T-helper 1 cell (primary cell): ENCODE measurements at regions not wholly inside any gene's neighbourhood (a gene's known extent, or its start where the extent isn't known, plus 50 kb on each side); places are given as distances from the start of the nearest gene placed in this dataset.

ENCODE experiments used
- DNase-seq, 5 donors: peaks; one replicate each; pipeline ENCODE4 v3.0.0-alpha.2; 2012 to 2020

GRCh38 chr10:36087006-36088005 lies 445.2 kb upstream of the FZD8 start:
- DNase-seq, result no peak

- DNase-seq, result no peak
Observed at GRCh38 chr10:36075196-36075595, 433.1 kb upstream of the FZD8 start.

- no peak for DNase-seq
Observed at GRCh38 chr10:36073796-36074345, 431.8 kb upstream of the FZD8 start.

DNA sequence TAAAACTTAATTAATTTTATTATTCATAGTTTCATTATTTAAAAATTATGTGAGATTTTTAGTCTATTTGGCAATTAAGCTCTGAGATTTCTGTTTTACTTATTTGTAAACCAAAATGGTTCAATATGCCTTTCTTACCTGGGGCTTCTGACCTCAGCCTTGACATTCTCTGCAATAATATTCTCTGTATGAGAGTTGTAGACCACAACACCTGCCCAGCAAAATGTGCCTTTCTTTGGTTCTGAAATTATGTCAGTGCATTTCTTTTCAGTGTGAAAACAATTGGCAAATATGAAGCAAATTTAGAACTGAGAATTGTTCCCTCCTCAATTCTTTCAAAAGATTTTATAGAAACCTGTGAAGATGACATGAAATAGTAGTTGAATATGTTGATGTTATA lies 426.4 kb upstream of the FZD8 start:
- DNase-seq, result no peak

- no peak for DNase-seq
Observed at GRCh38 chr10:36067748-36068147, 425.7 kb upstream of the FZD8 start.

DNA sequence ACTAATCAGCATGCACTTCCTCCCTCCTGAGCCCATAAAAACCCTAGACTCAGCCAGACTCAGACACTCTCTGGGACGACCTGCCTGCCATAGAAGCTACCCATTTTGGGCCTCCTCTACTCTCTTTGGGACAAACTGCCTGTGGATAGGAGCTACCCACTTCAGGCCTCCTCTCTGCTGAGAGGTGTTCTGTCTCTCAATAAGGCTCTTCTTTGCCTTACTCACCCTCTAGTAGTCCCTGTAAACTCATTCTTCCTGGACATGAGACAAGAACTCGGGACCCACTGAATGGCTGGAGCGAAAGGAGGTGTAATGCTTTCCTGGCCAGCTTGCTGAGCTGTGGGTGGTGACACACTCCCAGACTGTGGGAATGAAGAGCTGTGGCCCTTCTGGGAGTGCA lies 424.8 kb upstream of the FZD8 start:
- DNase-seq, result no peak

DNA sequence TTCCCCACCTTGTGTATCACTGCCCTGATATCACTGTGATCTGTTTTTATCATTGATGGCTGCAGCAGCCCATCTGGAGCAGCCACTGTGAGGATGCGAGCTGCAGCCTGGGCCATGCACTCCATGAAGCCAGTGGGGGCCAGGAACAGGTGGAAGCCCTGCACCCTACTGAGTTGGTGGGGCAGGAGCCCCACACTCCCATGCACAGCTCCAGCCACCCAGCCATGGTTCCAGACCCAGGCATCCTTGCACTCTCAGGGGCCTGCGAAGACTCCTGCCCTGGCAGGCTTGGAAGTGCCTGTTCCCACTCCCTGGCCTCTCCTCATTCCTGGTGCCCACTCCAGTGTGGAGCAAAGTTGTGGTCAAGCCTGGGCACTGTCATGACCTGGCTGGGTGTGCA lies 424.0 kb upstream of the FZD8 start:
- DNase-seq, result no peak

- DNase-seq, result no peak
Observed at GRCh38 chr10:36063396-36063795, 421.3 kb upstream of the FZD8 start.

DNA sequence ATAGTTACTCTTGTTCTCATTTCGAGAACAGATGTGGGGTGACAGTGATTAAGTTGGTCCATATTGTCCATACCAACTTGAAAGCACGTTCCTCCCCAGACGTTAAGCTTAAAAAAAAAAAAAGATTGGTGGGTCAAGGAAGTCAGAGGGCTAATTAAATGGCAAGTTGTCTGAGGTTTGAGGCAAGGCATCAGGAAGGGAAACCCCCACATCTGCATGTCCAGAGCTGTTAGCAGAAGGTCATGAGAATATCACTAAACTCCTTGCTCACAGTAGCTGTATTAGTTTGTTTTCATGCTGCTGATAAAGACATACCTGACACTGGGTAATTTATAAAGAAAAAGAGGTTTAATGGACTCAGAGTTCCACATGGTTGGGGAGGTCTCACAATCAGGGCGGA lies 415.6 kb upstream of the FZD8 start:
- DNase-seq, result no peak

GRCh38 chr10:36057180-36057579 lies 415.1 kb upstream of the FZD8 start:
- DNase-seq, result no peak

- no peak for DNase-seq
Observed at GRCh38 chr10:36053775-36054174, 411.7 kb upstream of the FZD8 start.

GRCh38 chr10:36053271-36053670 lies 411.2 kb upstream of the FZD8 start:
- DNase-seq, result no peak

GRCh38 chr10:36051500-36051991 lies 409.4 kb upstream of the FZD8 start:
- no peak for DNase-seq

DNA sequence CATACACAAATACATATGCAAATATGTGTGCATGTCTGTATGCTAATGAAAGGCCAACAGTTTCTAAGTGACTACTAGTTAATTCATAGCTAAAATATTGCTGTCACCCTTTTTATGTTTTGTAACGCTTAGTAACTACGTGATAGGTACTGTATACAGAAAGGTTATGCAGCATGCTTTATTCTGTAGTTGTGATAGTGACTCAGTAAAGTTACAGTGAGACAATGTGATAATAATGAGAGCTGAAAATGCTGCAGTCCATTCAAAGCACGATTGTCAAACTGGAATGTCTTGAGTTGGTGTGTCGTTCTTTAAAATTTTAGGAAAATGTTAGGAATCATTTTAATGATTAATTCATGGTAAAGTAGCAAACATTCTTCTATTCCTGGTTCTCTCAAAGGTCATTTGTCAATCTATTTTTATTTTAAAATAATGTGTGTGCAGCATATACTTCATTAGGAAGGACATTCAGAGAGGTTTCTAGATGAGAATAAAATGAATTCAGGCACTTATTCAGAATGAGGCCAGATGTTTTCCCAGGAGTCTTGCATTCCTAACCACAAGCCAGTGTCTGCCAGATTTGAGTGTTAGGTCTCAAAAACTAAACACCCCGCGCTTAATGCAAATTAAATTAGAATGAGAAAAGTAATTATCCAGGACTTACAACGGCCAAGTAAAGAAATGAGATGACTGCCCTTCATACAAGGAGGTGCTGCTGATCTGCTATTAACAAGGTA lies 408.8 kb upstream of the FZD8 start:
- DNase-seq, result no peak

GRCh38 chr10:36048780-36049179 lies 406.7 kb upstream of the FZD8 start:
- DNase-seq, result no peak

GRCh38 chr10:36048236-36048635 lies 406.1 kb upstream of the FZD8 start:
- DNase-seq, result no peak

- DNase-seq, result no peak
Observed at GRCh38 chr10:36042135-36042534, 400.0 kb upstream of the FZD8 start.

GRCh38 chr10:36038316-36038955 lies 396.3 kb upstream of the FZD8 start:
- DNase-seq, result no peak

DNA sequence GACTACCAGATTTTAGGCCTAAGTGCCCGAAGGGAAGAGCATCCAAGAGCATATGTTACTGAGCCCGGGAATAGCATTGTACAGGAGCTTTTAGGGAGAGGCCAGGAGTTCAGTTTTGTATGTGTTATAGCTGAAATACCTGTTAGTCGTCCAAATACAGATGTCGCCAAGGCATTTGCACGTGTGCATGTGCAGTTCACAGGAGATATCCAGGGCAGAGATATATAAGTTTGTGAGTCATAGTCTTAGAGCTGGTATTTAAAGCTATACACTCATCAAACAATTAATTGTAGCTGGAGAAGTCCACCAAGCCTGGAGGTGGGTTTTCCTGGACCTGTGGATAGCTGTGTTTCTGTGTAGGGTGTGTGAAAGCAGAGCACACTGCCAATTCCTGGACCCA lies 394.0 kb upstream of the FZD8 start:
- DNase-seq, result no peak

DNA sequence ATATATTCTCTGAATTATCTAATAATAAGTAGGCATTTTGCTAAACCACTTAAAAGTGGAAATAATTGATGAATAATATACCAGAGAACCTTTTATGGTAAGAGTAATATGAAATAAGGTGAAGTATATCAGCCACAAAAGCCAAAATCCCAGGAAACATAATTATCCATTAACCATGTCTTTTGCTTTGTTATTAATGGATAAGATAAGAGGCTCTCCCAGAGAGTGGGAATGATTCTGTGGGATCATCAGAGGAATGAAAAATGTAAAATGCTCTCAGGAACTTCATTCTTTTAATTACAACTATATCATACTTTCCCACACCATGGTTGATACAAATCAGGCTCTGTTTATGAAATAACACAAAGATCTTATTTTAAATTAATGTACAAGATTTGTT lies 391.7 kb upstream of the FZD8 start:
- no peak for DNase-seq

DNA sequence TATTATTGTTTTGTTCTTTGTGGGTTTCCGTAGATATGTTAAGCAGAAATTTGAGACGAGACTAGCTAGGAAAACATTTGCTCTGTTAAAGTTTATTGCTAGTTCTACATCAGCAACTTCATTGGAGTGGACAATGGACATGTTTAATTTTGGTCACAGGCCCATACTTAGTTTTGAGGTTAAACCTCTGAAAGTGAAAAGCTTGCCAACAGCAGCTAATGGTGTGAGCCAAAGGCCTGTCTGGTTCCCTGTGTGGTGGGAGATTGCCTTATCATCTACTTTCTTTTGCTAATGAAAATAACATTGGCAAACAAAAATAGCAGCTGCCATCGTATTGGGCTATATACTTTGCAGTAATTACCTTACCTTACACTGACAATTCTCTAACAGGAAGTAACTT lies 388.4 kb upstream of the FZD8 start:
- DNase-seq, result no peak

DNA sequence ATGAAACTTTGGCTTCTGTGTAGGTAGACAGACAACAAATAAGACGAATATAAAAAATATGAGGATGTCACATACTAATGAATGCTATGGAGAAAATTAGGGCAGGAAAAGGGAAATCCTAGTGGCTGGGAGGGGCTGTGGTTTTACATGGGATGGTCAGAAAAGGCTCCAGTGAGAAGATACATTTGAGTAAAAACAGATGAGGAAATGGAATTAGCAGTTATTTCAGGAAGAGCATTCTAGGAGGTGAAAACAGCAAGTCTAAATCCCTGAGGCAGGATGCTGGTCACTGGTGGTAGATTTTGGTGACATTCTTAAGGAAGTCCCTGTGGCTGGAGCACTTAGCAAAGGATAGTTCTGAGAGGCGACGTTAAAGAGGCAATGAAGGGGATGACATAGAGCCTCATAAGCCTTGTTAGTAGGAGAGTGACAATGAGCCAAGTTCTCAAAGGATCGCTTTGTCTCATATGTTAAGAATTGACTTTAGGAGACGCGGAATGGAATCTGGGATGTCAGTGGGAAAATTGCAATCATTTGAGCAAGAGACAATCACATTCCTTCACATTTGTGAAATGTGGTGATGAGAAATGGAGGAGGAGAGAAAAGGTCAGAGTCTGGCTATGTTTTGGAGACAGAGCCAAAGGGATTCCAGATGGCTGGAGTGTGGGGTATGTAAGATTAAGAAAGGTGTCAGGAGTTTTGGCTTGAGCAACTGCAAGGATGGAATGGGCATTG lies 384.7 kb upstream of the FZD8 start:
- no peak for DNase-seq
